PFSK-1 (cell line): ENCODE measurements at regions not wholly inside any gene's neighbourhood (a gene's known extent, or its start where the extent isn't known, plus 50 kb on each side); places are given as distances from the start of the nearest gene placed in this dataset.

Experiments
- POLR2AphosphoS5 ChIP-seq: IDR thresholded peaks from 2 replicates; pipeline ENCODE4 v1.6.1; 2012; ENCODE audit warnings: low read depth, mild to moderate bottlenecking, control low read depth, low read length, moderate library complexity
- REST ChIP-seq, 2 experiments: IDR thresholded peaks; 2 replicates each; pipeline versions ENCODE4 v1.6.1 to v1.8.0; 2011 to 2012; ENCODE audit warnings: low read depth in 2 of 2, low read length in 2 of 2, control low read depth in 1 of 2, inconsistent platforms in 1 of 2, mild to moderate bottlenecking in 1 of 2, moderate library complexity in 1 of 2; ENCODE audit not compliant: insufficient read depth in 1 of 2

GRCh38 chr12:92629349-92630065, 73.3 kb upstream of the PLEKHG7 start:
- TF ChIP-seq POLR2AphosphoS5 = no peak
- no peak for TF ChIP-seq REST (IDR thresholded peaks at IDR 0.05; ENCODE audit: insufficient read depth in 1 of 2, low read depth in 2 of 2, low read length in 2 of 2)
